GM12872 (cell line): ENCODE measurements at regions not wholly inside any gene's neighbourhood (a gene's known extent, or its start where the extent isn't known, plus 50 kb on each side); places are given as distances from the start of the nearest gene placed in this dataset.

ENCODE experiments used
- CTCF ChIP-seq: IDR thresholded peaks from 3 replicates; pipeline ENCODE4 v1.5.1; 2011; ENCODE audit warnings: low read depth, mild to moderate bottlenecking, low read length, moderate library complexity; ENCODE audit not compliant: insufficient read depth

- TF ChIP-seq CTCF = no peak
Observed at GRCh38 chr14:106789318-106789717, 1262.9 kb downstream of the TMEM121 start.

GRCh38 chr14:106790189-106791036 lies 1264.0 kb downstream of the TMEM121 start:
- peak; percentile 90 for TF ChIP-seq CTCF

- no peak for TF ChIP-seq CTCF
Observed at GRCh38 chr14:106792543-106792942, 1266.2 kb downstream of the TMEM121 start.

- no peak for TF ChIP-seq CTCF
Observed at GRCh38 chr14:106802413-106803364, 1276.3 kb downstream of the TMEM121 start.

GRCh38 chr14:106803379-106803778 lies 1277.0 kb downstream of the TMEM121 start:
- no peak for TF ChIP-seq CTCF

GRCh38 chr14:106807493-106807892 lies 1281.1 kb downstream of the TMEM121 start:
- TF ChIP-seq CTCF = no peak

GRCh38 chr14:106808458-106808857 lies 1282.1 kb downstream of the TMEM121 start:
- TF ChIP-seq CTCF = no peak
